ENCODE measurements at regions not wholly inside any gene's neighbourhood (a gene's known extent, or its start where the extent isn't known, plus 50 kb on each side); places are given as distances from the start of the nearest gene placed in this dataset.
A peak's percentile ranks its signal among the peaks of the same experiment; 100 is the strongest.

GRCh38 chr13:97140131-97140530 is 82.0 kb upstream of the MBNL2 start:
- Histone ChIP-seq H3K4me3 (ENCODE audit: low read length) (no peak overlapping the region), H3K4me2 (ENCODE audit: low read length) (no peak overlapping the region), H3K36me3 (ENCODE audit: insufficient read depth, low read length) (no peaks in the 10 kb centered on the region), H3K27me3 (ENCODE audit: control insufficient read depth, insufficient read depth, low read length) (no peaks in the 10 kb centered on the region), H3K4me1 (ENCODE audit: control insufficient read depth, insufficient read depth, low read length) (peaks cover 17% of the 10 kb centered on the region), H3K9me3 (replicated peaks; ENCODE audit: low read length) (no peaks in the 10 kb centered on the region), H3K9ac (ENCODE audit: low read depth, low read length) (no peak overlapping the region)

- H3K9me3 ChIP-seq (replicated peaks; ENCODE audit: low read length), result no peaks in the 10 kb centered on the region
- no peak overlapping the region for H3K9ac ChIP-seq (ENCODE audit: low read depth, low read length)
- peaks cover 17% of the 10 kb centered on the region for H3K4me1 ChIP-seq (ENCODE audit: control insufficient read depth, insufficient read depth, low read length)
- H3K27me3 ChIP-seq (ENCODE audit: control insufficient read depth, insufficient read depth, low read length), result no peaks in the 10 kb centered on the region
- no peak overlapping the region for H3K4me3 ChIP-seq (ENCODE audit: low read length)
- H3K4me2 ChIP-seq (ENCODE audit: low read length), result no peak overlapping the region
- no peaks in the 10 kb centered on the region for H3K36me3 ChIP-seq (ENCODE audit: insufficient read depth, low read length)
Measured at GRCh38 chr13:97140611-97141010, 81.5 kb upstream of the MBNL2 start.

- Histone ChIP-seq H3K36me3 (ENCODE audit: insufficient read depth, low read length) (no peaks in the 10 kb centered on the region), H3K9me3 (replicated peaks; ENCODE audit: low read length) (no peaks in the 10 kb centered on the region), H3K27me3 (ENCODE audit: control insufficient read depth, insufficient read depth, low read length) (no peaks in the 10 kb centered on the region), H3K4me1 (ENCODE audit: control insufficient read depth, insufficient read depth, low read length) (peaks cover 17% of the 10 kb centered on the region), H3K4me2 (ENCODE audit: low read length) (peak overlapping the region; percentile 36), H3K4me3 (ENCODE audit: low read length) (no peak overlapping the region), H3K9ac (ENCODE audit: low read depth, low read length) (no peak overlapping the region)
Measured at GRCh38 chr13:97141097-97141496, 81.0 kb upstream of the MBNL2 start.

- no peaks in the 10 kb centered on the region for H3K9me3 ChIP-seq (replicated peaks; ENCODE audit: low read length)
- no peak overlapping the region for H3K4me3 ChIP-seq (ENCODE audit: low read length)
- no peaks in the 10 kb centered on the region for H3K27me3 ChIP-seq (ENCODE audit: control insufficient read depth, insufficient read depth, low read length)
- peaks cover 17% of the 10 kb centered on the region for H3K4me1 ChIP-seq (ENCODE audit: control insufficient read depth, insufficient read depth, low read length)
- H3K36me3 ChIP-seq (ENCODE audit: insufficient read depth, low read length), result no peaks in the 10 kb centered on the region
- peak overlapping the region; percentile 61 for H3K4me2 ChIP-seq (ENCODE audit: low read length)
- no peak overlapping the region for H3K9ac ChIP-seq (ENCODE audit: low read depth, low read length)
Measured at GRCh38 chr13:97141564-97142005, 80.5 kb upstream of the MBNL2 start.

GRCh38 chr13:97142452-97142851 is 79.7 kb upstream of the MBNL2 start:
- no peaks in the 10 kb centered on the region for H3K27me3 ChIP-seq (ENCODE audit: control insufficient read depth, insufficient read depth, low read length)
- H3K36me3 ChIP-seq (ENCODE audit: insufficient read depth, low read length), result no peaks in the 10 kb centered on the region
- H3K4me1 ChIP-seq (ENCODE audit: control insufficient read depth, insufficient read depth, low read length), result peaks cover 17% of the 10 kb centered on the region
- H3K9ac ChIP-seq (ENCODE audit: low read depth, low read length), result no peak overlapping the region
- peak overlapping the region; percentile 61 for H3K4me2 ChIP-seq (ENCODE audit: low read length)
- H3K4me3 ChIP-seq (ENCODE audit: low read length), result peak overlapping the region; percentile 54
- H3K9me3 ChIP-seq (replicated peaks; ENCODE audit: low read length), result no peaks in the 10 kb centered on the region

- no peak overlapping the region for H3K4me2 ChIP-seq (ENCODE audit: low read length)
- no peaks in the 10 kb centered on the region for H3K9me3 ChIP-seq (replicated peaks; ENCODE audit: low read length)
- H3K4me3 ChIP-seq (ENCODE audit: low read length), result no peak overlapping the region
- H3K27me3 ChIP-seq (ENCODE audit: control insufficient read depth, insufficient read depth, low read length), result no peaks in the 10 kb centered on the region
- peaks cover 17% of the 10 kb centered on the region for H3K4me1 ChIP-seq (ENCODE audit: control insufficient read depth, insufficient read depth, low read length)
- H3K9ac ChIP-seq (ENCODE audit: low read depth, low read length), result no peak overlapping the region
- no peaks in the 10 kb centered on the region for H3K36me3 ChIP-seq (ENCODE audit: insufficient read depth, low read length)
Measured at GRCh38 chr13:97145057-97145456, 77.1 kb upstream of the MBNL2 start.

GRCh38 chr13:97148894-97149293 is 73.2 kb upstream of the MBNL2 start:
- H3K27me3 ChIP-seq (ENCODE audit: control insufficient read depth, insufficient read depth, low read length), result peaks cover 3% of the 10 kb centered on the region
- H3K36me3 ChIP-seq (ENCODE audit: insufficient read depth, low read length), result no peaks in the 10 kb centered on the region
- no peak overlapping the region for H3K4me3 ChIP-seq (ENCODE audit: low read length)
- H3K4me1 ChIP-seq (ENCODE audit: control insufficient read depth, insufficient read depth, low read length), result no peaks in the 10 kb centered on the region
- no peak overlapping the region for H3K9ac ChIP-seq (ENCODE audit: low read depth, low read length)
- no peaks in the 10 kb centered on the region for H3K9me3 ChIP-seq (replicated peaks; ENCODE audit: low read length)
- no peak overlapping the region for H3K4me2 ChIP-seq (ENCODE audit: low read length)

GRCh38 chr13:97160421-97160820 is 61.7 kb upstream of the MBNL2 start:
- no peak overlapping the region for H3K9ac ChIP-seq (ENCODE audit: low read depth, low read length)
- H3K4me2 ChIP-seq (ENCODE audit: low read length), result no peak overlapping the region
- H3K36me3 ChIP-seq (ENCODE audit: insufficient read depth, low read length), result no peaks in the 10 kb centered on the region
- H3K27me3 ChIP-seq (ENCODE audit: control insufficient read depth, insufficient read depth, low read length), result peaks cover 5% of the 10 kb centered on the region
- H3K9me3 ChIP-seq (replicated peaks; ENCODE audit: low read length), result no peaks in the 10 kb centered on the region
- H3K4me3 ChIP-seq (ENCODE audit: low read length), result no peak overlapping the region
- no peaks in the 10 kb centered on the region for H3K4me1 ChIP-seq (ENCODE audit: control insufficient read depth, insufficient read depth, low read length)

- H3K9ac ChIP-seq (ENCODE audit: low read depth, low read length), result no peak overlapping the region
Measured at GRCh38 chr13:97161582-97162231, 60.4 kb upstream of the MBNL2 start.

GRCh38 chr13:97165502-97166425 is 56.4 kb upstream of the MBNL2 start:
- Histone ChIP-seq H3K9me3 (replicated peaks; ENCODE audit: low read length) (no peaks in the 10 kb centered on the region), H3K4me1 (ENCODE audit: control insufficient read depth, insufficient read depth, low read length) (no peaks in the 10 kb centered on the region), H3K36me3 (ENCODE audit: insufficient read depth, low read length) (no peaks in the 10 kb centered on the region), H3K4me3 (ENCODE audit: low read length) (no peak overlapping the region), H3K4me2 (ENCODE audit: low read length) (no peak overlapping the region), H3K27me3 (ENCODE audit: control insufficient read depth, insufficient read depth, low read length) (peaks cover 3% of the 10 kb centered on the region), H3K9ac (ENCODE audit: low read depth, low read length) (no peak overlapping the region)

More at GRCh38 chr13:97161582-97162231, 60.4 kb upstream of the MBNL2 start:
- Histone ChIP-seq H3K4me3 (ENCODE audit: low read length) (no peak overlapping the region), H3K4me2 (ENCODE audit: low read length) (no peak overlapping the region), H3K27me3 (ENCODE audit: control insufficient read depth, insufficient read depth, low read length) (peaks cover 7% of the 10 kb centered on the region), H3K36me3 (ENCODE audit: insufficient read depth, low read length) (no peaks in the 10 kb centered on the region), H3K4me1 (ENCODE audit: control insufficient read depth, insufficient read depth, low read length) (no peaks in the 10 kb centered on the region), H3K9me3 (replicated peaks; ENCODE audit: low read length) (no peaks in the 10 kb centered on the region)

GRCh38 chr13:97171136-97171535 is 51.0 kb upstream of the MBNL2 start:
- no peaks in the 10 kb centered on the region for H3K9me3 ChIP-seq (replicated peaks; ENCODE audit: low read length)
- H3K4me1 ChIP-seq (ENCODE audit: control insufficient read depth, insufficient read depth, low read length), result no peaks in the 10 kb centered on the region
- no peak overlapping the region for H3K4me3 ChIP-seq (ENCODE audit: low read length)
- H3K36me3 ChIP-seq (ENCODE audit: insufficient read depth, low read length), result no peaks in the 10 kb centered on the region
- no peak overlapping the region for H3K9ac ChIP-seq (ENCODE audit: low read depth, low read length)
- H3K4me2 ChIP-seq (ENCODE audit: low read length), result no peak overlapping the region
- peaks cover 10% of the 10 kb centered on the region for H3K27me3 ChIP-seq (ENCODE audit: control insufficient read depth, insufficient read depth, low read length)
